Activated CD8-positive, alpha-beta memory T cell treated with anti-CD3 and anti-CD28 coated beads for 24 hours (primary cell): ENCODE measurements at regions not wholly inside any gene's neighbourhood (a gene's known extent, or its start where the extent isn't known, plus 50 kb on each side); places are given as distances from the start of the nearest gene placed in this dataset.
"Not testable (repeated sequence)": the region's sequence is repeated elsewhere in the genome, so short reads cannot be mapped to it uniquely, and the experiment has no call there.

Experiments
- DNase-seq: peaks from one replicate; pipeline ENCODE4 v3.0.0-alpha.2; 2020

DNA sequence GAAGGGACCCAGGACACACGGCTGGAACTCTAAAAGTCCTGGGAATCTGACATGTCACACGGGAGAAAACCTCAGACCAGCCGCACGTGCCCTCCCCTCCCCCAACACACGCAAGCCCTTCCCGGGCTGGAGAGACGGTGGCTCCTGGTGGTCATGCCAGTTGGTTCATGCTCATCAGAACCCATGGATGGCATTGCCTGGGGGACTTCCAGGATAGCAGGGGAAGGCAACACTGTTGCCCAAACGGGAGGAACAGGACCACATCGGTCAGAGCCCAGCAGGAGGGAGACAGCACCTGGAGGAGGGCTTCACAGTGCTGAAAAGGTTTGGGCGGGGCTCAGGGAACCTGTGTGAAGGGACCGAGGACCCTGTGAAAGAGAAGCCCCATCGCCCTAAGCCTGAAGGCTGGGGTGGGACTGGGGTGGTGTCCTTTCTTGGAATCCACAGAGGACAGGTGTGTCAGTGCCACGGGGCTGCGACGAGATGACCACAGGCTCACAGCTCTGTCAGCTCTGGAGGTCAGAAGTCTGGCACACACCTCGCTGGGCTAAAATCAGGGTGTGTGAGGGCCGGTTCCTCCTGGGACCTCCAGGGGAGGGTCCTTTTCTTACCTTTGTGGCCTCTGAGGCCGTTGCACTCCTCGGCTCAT lies 151.7 kb upstream of the ZNF469 start:
- DNase-seq: not testable (repeated sequence)

GRCh38 chr16:88231839-88232238 lies 150.9 kb upstream of the ZNF469 start:
- not testable (repeated sequence) for DNase-seq

DNA sequence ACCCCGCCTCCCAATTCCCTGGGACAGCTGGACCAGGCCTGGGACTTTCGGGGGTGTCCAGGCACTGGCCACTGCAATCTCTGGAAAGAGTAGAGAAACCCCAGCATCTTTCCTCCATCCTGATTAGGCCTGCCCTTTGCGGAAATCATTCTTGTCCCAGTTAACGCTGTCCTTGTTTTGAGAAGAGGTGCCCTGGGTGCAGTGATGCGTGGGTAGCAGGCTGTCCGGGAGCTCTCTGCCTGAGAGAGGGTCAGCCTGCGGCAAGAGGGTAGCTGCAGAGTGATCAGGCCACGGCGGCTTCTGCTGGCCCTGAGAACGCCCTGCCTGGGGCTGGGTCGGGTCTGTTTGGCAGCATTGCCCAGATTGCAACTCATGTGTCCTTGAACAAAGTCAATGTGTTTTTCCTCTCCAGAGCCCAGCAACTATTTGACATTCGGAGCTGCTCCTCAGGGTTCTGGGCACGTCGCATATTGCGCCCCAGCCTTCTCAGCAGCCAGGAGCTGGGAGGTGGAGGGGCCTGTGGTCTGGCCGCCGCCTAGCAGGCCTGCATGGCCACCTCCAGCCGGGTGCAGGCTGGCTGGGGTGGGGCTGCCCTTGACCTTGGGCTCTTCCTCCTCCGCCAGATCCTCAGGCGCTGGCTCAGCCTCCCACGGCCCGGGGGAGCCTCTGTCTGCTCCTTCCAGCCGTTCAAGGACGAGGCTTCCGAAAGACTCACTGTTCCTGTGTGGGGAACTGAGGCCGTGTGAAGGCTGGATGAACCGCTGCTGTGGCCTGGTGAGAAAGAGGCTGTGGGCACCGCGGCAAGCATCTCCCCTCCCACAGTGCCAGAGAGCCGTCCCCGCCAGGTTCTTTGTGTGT lies 150.1 kb upstream of the ZNF469 start:
- DNase-seq: not testable (repeated sequence)

DNA sequence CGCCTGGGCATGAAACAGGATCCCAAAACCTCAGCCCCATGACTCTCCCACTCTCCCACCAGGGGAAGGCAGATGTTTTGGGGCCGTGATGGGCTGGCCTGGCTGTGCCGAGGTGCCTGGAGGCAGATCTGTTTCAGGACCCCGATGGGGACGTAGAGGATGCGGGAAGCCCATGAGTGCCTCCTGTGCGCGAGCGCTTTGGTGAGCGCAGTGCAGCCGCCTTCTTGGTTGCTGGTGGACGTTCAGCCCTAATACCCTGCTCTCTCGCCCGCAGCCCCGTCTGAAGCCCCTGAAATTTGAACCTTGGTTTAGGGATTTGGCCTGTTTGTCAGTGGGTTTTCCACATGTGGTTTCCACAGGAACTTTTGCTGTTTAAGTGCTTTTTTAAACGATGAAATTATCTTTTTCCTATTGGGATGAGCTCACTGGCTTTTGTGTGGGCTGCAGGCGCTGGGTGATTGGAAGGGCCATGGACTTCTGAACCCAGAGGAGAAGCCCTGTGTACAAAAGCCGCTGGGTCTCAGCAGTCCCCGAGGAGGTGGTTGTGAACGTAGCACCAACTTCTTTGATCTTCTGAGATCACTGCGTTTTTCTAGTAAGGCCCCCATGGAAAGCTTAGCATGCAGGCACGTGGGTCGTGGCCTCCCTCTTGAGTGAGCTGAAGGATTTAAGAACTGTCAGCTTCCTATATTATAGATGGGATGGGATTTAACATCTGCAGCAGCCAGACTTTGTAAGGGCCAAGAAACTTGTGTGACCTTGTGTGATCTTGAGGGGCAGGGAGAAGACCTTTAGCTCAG lies 148.9 kb upstream of the ZNF469 start:
- not testable (repeated sequence) for DNase-seq

DNA sequence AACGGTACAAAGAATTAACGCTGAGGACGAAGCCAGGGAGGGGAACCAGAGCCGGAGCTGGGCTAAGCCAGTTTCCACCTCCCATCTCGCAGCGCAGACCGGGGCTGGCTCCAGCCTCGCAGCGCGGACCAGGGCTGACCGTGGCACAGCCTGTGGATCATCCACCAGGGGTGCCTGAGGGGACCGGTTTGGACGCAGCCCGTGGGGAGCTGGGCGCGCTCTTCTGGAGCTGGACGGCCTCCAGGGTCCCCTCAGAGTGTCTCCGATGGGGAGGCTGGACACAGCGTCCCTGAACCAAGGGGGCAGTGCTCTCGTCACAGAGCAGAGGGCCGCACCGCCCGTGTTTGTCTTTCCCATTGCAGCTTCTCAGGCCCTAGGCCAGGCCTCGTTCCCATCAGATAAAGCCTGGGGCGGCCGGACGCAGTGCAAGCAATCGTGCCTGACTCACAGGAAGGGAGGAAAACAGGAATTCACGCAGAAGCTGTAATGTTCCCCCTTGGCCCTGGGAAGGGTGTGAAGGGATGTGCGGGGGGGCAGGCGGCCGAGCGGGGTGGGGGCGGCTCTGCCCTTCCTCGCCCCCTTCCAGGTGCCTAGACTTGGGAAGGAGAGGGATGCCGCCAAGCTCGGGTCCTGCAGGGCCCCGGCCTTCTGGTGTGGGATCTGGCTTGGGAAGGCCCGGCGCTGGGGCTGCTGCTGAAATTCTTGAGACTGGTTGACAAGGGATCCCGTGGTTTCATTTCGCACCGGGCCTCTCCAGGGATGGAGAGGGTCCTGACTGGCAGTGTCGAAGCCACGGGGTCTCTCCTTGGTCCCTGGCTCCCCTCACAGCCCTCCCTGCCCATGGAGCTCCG lies 148.1 kb upstream of the ZNF469 start:
- not testable (repeated sequence) for DNase-seq

- DNase-seq: not testable (repeated sequence)
These were observed 147.1 kb upstream of the ZNF469 start for GRCh38 chr16:88235691-88236090.

DNA sequence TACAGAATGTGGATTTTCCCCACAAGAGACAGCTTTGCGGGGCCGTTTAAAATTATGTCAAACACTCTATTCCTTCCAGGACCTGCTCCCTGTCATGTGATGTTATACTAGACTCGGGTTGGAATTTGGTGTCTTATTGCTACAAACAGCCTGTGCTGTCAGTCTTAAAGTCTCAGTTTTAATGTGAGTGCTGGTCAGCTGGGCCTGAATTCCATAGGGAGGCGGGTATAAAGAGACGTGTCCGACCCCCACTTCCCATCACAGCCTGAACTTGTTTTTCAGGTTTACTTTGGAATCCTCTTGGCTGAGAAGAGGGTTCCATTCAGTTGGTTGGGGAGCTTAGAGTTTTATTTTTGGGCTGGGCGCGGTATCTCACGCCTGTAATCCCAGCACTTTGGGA lies 146.5 kb upstream of the ZNF469 start:
- DNase-seq: not testable (repeated sequence)

- DNase-seq: not testable (repeated sequence)
These were observed 145.4 kb upstream of the ZNF469 start for GRCh38 chr16:88237314-88237713.

- DNase-seq: not testable (repeated sequence)
These were observed 144.9 kb upstream of the ZNF469 start for GRCh38 chr16:88237761-88238415.

- DNase-seq: not testable (repeated sequence)
These were observed 144.0 kb upstream of the ZNF469 start for GRCh38 chr16:88238732-88239274.

DNA sequence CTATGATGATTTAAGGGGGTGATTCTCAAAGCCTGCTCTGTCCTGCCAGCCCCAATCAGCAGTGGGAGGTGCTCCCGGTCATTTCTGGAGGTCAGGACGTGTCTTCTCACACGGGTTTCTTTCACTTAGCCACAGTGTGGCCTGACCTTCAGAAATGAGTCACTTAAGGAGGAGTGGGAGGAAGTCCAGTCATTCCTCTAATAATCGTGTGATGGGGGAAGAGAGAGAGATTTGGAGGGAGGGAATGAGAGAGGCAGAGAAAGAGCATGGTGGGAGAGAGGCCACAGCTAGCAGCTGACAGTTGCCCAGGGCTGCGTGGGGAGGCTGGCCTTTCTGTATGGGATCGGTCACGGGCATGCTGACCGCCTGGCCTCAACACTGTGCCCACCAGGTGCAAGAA lies 142.6 kb upstream of the ZNF469 start:
- not testable (repeated sequence) for DNase-seq

- DNase-seq: not testable (repeated sequence)
These were observed 142.0 kb upstream of the ZNF469 start for GRCh38 chr16:88240776-88241175.

- DNase-seq: not testable (repeated sequence)
These were observed 141.1 kb upstream of the ZNF469 start for GRCh38 chr16:88241404-88242311.

DNA sequence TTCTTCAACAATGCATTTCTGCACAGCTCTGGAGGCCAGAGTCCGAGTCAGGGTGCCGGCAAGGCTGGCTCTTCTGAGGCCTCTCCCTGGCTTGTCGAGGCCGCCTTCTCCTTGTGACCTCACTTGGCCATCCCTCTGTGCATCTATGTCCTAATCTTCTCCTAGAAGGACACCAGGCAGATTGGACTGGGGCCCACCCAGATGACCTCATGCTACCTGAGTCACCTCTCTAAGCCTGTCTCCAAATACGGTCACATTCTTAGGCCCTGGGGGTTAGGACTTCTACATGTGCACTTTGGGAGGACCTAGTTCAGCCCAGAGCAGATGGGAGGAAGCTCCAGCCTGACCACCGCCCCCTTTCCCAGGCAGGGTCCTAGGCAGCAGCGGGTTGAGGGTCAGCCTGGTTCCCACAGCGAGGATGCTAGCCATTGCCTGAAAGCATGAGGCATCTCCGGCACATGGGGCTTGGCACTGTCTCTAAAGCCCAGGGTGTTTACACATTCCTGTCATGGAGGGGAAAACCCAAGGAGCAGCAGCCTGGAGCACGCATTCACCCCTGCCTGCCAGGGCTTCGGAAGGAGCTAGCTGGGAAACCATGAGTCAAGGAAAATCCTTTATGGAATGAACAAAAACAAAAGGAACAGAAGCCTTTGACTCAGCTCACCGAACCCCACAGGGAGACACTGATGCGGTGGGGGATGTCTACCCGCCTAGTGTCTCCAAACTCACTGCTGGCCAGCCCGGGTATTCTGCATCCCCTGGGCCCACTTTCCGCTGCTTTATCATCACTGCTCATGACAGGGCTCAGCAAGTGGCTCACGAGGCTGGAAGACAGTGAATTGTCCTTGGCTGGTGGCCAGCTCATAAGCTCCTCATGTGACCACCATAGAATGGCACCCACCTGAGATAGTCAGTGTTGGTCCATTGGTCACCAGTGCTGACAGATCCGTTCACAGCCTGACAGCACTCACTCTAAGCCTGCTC lies 140.2 kb upstream of the ZNF469 start:
- DNase-seq: not testable (repeated sequence)

- not testable (repeated sequence) for DNase-seq
These were observed 138.8 kb upstream of the ZNF469 start for GRCh38 chr16:88243921-88244320.

DNA sequence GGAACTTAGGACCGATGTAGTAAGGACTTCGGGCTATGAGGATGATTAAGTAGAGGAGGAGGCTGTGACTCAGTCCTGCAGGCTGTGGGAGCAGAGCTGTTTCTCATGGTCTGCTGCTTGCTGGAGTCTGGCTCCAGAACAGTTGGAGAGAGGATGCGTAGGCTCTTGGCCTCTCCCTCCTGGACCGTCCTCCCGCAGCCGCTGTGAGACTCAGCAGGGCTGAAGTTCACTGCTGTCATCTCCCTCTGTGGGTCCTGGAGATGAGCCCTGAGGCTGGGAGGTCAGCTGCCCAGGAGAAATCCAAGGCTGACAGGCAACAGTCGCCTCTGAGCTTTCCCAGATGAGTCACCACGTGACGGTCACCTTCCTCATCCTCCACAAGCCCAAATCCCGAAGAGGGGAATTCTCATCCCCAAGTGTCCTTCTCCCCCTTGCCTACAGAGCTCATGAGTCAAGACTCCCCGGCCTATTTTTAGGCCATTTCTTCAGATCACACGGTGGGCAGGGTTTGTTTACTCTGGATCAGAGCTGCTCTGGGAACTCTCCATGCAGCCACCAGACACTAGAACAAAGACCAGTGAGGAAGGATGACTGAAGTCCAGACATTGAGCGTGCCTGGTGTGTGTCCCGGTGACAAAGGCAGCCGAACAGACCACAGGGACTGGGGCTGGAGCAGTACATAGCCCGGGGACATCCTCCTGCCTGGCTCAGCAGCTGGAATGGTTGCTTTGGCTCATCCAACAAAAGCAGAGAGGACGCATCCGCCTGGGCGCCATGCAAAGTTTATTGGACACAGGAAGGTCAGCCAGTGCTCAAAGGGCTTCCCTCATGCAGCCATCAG lies 137.3 kb upstream of the ZNF469 start:
- DNase-seq: not testable (repeated sequence)

- DNase-seq: not testable (repeated sequence)
These were observed 135.7 kb upstream of the ZNF469 start for GRCh38 chr16:88246955-88247582.

GRCh38 chr16:88247583-88247966 lies 135.2 kb upstream of the ZNF469 start:
- not testable (repeated sequence) for DNase-seq
